Adipocyte (in vitro differentiated cells): ENCODE measurements at regions not wholly inside any gene's neighbourhood (a gene's known extent, or its start where the extent isn't known, plus 50 kb on each side); places are given as distances from the start of the nearest gene placed in this dataset.

Experiments
- DNase-seq: peaks from one replicate; pipeline ENCODE4 v3.0.0-alpha.2; 2015; ENCODE audit warnings: low read depth
- H3K27me3 ChIP-seq: replicated peaks from 2 replicates; pipeline ENCODE4 v1.7.0; 2013; ENCODE audit warnings: mild to moderate bottlenecking, low read length, moderate library complexity; ENCODE audit not compliant: control insufficient read depth, insufficient read depth
- H3K36me3 ChIP-seq: 2 replicates; pipeline ENCODE4 v1.7.0; 2013; ENCODE audit warnings: low read length, mild to moderate bottlenecking, moderate library complexity; ENCODE audit not compliant: control insufficient read depth, insufficient read depth, severe bottlenecking
- H3K4me1 ChIP-seq: 2 replicates; pipeline ENCODE4 v1.7.0; 2013; ENCODE audit warnings: mild to moderate bottlenecking, low read length, moderate library complexity; ENCODE audit not compliant: control insufficient read depth, insufficient read depth
- H3K4me3 ChIP-seq: 2 replicates; pipeline ENCODE4 v1.7.0; 2013; ENCODE audit warnings: mild to moderate bottlenecking, low read length, moderate library complexity
- H3K9ac ChIP-seq: 2 replicates; pipeline ENCODE4 v1.7.0; 2013; ENCODE audit warnings: mild to moderate bottlenecking, low read length, moderate library complexity
- H3K9me3 ChIP-seq: 2 replicates; pipeline ENCODE4 v1.7.0; 2013; ENCODE audit warnings: mild to moderate bottlenecking, low read length, moderate library complexity; ENCODE audit not compliant: control insufficient read depth

DNA sequence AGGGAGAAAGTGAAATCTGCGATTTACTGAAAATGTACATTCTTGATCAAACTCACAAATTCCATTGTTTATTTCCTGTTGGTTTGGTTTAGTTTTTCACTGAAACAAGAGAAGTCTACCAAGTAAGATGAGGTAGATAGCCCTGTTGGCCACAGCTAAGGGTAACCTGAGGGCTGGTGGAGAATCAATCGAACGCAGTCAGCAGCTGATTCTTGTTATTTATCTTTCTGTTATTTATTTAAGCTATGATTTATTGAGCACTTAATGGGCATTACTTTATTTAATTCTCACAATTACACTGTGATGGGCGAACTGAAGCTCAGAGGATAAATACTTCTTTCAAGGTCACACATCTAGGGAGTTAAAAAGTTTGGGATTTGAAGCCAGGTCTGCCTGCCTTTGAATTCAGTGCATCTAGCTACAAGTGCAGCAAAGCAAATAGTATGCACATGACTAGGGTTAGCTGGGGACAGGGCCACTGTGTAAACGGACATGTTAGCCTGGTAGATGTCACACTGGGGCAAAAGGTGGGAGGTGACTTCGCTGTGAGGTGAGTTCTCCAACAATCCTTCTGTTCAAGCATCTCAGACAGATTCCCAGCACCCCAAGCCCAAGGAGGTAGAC is 106.5 kb upstream of the GADD45A start:
- H3K4me1 ChIP-seq: peaks cover 19% of the 10 kb centered on the region
- H3K27me3 ChIP-seq: no peaks in the 10 kb centered on the region
- H3K9me3 ChIP-seq: no peaks in the 10 kb centered on the region
- H3K36me3 ChIP-seq: no peaks in the 10 kb centered on the region
- H3K4me3 ChIP-seq: no peak overlapping the region
- no peak for DNase-seq
- H3K9ac ChIP-seq: no peak overlapping the region

DNA sequence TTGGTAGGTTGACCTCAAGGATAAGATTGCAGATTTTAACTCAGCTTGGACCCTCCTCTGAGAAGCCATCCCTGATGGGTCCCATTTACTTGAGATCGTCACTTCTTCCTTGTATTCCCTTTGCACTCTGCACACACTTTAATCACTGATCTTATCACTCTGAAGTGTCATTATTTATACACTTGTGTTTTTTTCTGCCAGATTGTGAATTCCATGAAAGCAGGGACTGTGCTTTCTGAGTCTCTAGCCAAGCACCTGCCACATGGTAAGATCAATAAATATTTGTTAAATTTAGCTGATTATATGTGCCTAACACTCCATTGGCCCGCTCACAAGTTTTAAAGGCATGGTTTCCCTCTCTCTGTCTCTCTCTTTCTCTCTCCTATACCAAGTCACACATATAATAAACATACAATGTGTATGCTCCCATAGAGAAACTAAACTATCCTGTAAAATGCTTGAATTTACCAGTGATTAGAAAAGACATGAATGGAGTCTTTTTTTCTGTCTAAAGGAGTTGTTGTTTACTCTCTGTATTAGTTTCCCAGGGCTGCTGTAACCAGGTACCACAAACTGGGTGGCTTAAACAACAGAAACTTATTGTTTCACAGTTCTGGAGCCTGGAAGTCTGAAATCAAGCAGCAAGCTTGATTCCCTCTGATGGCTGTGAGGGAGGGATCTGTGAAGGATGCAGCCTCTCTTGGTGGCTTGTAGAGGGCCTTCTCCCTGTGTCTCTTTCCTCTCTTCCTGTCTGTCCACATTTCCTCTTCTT is 105.2 kb upstream of the GADD45A start:
- H3K36me3 ChIP-seq: no peaks in the 10 kb centered on the region
- no peak for DNase-seq
- H3K4me3 ChIP-seq: no peak overlapping the region

DNA sequence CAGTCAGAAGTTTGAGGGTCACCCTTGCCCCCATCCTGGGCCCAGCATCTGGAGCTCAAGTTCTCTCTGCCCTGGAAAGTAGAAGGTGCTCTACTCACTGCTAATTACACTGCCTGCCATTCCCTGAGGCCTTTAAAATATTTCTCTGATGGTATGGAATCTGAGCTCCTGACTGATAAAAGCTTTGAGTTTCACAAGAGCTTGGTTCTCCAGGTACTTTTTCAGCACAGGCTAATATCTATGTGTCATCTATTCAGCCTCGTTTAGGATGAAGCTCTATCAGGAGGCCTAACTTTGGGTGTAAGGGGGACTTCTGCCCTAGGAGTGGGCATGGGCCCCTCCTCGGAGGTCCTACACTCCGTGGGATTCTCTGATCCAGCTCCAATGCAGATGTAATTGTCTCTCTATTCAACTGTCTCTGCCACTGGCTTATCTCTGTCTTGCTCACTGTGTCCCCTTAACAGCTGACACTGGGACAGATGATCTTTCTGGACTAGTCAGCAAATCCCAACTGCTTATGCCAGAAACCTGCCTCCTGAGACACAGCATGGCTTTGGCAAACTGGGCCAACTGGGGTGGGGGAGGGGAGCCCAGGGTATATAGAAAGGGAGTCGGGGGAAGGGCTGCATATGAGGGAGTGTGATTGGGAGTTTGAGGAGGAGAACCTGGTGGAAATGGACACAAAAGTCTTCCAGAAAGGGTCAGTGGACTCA is 104.2 kb upstream of the GADD45A start:
- Histone ChIP-seq H3K27me3 (no peaks in the 10 kb centered on the region), H3K9ac (no peak overlapping the region), H3K4me1 (peaks cover 23% of the 10 kb centered on the region), H3K36me3 (no peaks in the 10 kb centered on the region), H3K4me3 (no peak overlapping the region), H3K9me3 (no peaks in the 10 kb centered on the region)
- no peak for DNase-seq

More for the DNA sequence above, 105.2 kb upstream of the GADD45A start:
- H3K9me3 ChIP-seq: no peaks in the 10 kb centered on the region
- no peaks in the 10 kb centered on the region for H3K27me3 ChIP-seq
- no peak overlapping the region for H3K9ac ChIP-seq
- peaks cover 24% of the 10 kb centered on the region for H3K4me1 ChIP-seq

DNA sequence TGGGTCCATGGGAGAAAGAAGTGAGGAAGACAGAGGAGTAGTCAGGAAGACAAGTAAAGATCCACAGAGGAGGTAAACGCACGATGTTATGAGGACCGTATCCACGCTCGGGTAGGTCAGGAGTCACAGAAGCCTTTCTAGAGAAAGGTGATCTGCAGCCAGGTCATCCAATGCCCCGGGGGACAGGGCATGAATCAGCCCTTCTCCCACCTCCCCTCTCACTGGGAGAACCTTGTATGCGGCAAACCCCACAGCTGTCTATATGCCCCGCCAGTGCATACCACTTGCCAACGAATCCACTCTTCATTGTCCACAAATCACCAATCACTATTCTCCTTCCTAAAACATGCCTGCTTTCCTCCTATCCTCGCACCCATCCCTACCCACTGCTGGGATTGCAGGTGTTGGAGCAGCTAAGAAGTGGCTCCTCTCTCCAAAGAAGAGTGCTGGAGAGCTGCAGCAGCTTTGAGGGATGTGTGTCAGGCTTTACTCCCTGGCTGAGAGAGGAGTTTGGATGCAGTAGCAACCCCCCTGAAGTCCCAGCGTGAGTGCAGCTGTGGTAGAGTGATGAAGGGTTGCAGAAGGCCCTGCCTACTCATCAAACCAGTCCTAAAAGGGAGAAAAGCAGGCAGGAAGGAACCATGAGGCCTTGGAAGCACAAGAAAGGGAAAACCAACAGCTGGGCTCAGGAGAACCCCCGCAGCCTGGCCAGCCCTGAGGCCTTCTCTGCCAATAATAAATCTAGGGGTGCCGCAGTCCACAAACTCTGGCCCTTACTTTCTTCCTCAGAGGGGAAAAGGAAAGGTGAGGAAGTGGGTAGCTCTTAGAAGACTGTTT is 102.2 kb upstream of the GADD45A start:
- peaks cover 33% of the 10 kb centered on the region for H3K4me1 ChIP-seq
- no peaks in the 10 kb centered on the region for H3K9me3 ChIP-seq
- H3K36me3 ChIP-seq: no peaks in the 10 kb centered on the region
- DNase-seq: no peak
- H3K27me3 ChIP-seq: no peaks in the 10 kb centered on the region
- peak overlapping the region; percentile 53 for H3K9ac ChIP-seq
- no peak overlapping the region for H3K4me3 ChIP-seq

DNA sequence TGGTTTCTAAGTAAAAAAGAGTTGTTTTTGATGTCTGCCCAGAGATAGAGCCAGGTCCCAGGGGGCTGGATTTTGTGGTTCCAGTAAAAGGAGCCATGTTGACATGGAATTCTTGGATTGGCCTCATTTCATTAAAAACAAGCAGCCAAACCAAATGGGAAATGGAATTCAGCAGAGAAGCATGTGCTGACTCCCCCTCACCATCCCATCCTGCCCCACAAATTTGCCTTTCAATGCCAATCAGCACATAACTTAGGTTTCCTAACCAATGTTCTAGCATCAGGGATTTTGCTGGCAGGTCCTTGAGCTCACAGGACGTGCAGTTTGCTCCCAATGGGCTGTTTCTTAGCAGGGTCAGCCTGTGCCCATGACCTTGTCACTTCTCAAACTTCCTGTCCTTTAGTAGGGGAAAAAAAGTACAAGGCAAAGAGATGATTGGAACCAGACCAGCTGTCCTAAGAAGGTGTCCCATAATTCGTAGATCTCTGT is 101.5 kb upstream of the GADD45A start:
- Histone ChIP-seq H3K9ac (peak overlapping the region; percentile 53), H3K4me3 (no peak overlapping the region), H3K27me3 (no peaks in the 10 kb centered on the region), H3K9me3 (no peaks in the 10 kb centered on the region), H3K4me1 (peaks cover 38% of the 10 kb centered on the region), H3K36me3 (no peaks in the 10 kb centered on the region)
- no peak for DNase-seq

DNA sequence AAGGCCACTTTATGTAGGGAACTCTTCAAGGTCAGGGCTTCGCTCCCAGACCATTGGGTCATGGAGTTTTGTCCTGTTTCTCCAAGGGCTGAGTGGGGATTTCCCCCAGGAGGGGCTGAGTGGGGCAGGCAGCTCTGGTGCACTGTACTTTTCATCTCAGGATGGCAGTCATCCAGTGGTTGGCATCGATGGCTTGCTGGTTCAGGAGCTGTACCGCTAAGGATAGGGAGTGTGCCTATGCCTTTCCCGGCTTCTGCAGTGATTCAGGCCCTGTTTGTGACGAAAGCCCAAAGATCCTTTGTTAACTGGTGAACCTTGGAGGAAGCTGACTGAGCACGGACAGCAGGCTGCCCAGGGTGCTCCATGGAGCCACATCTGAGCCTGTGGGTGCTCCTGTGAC is 100.1 kb upstream of the GADD45A start:
- Histone ChIP-seq H3K36me3 (no peaks in the 10 kb centered on the region), H3K4me3 (no peak overlapping the region), H3K9ac (no peak overlapping the region), H3K27me3 (no peaks in the 10 kb centered on the region), H3K4me1 (peaks cover 42% of the 10 kb centered on the region), H3K9me3 (no peaks in the 10 kb centered on the region)
- DNase-seq: no peak

DNA sequence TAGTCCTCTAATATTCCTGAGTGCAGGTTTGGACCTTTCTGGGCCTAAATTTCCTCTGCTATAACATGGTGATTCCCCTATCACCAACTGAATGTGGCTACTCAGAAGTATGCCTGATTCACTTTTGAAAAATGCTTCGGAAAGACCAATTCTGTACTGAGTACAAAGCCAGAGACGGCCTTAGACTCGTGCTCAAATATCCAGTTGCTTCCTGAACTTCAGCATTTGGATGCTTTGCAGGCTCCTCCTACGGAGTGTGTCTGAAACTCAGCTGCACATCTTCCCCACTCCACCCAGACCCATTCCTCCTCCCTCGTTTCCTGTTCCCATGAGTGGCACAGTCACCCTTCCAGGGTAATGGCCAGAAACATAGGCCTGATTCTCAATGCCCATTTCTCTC is 98.4 kb upstream of the GADD45A start:
- peak; percentile 53 for DNase-seq
- H3K4me1 ChIP-seq: peaks cover 51% of the 10 kb centered on the region

DNA sequence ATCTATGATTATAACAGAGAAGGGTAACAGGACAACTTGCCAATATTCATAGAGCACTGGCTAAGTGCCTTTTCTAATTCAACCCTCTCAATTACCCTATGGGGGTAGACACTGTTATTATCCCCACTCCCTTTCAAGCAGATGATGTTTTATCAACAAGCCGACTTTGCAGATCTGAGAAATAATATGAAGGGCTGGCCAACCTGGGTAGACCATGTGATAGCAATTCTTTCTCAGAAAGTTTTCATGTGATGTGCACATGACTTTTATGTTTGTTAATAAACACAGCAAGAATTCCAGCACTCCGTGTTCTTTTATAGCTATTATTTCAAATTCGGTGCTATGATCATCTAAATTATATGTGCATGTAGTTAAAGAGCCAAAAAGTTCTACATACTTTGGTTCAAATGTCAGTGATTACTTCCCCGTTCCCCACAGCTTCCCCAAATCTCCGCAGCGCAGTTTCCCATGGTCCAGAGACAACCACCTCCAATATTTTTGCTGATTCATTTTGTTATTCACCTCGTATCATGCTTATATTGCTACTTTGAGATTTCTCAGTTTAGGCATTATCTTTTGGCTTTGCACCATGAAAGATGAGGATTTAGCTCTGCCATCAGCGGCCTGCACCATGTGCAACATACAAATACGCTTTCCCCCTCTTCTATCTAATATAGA is 96.7 kb upstream of the GADD45A start:
- H3K27me3 ChIP-seq: no peaks in the 10 kb centered on the region
- no peaks in the 10 kb centered on the region for H3K36me3 ChIP-seq
- H3K9ac ChIP-seq: peak overlapping the region; percentile 27
- H3K4me1 ChIP-seq: peaks cover 43% of the 10 kb centered on the region
- no peaks in the 10 kb centered on the region for H3K9me3 ChIP-seq
- no peak for DNase-seq
- H3K4me3 ChIP-seq: no peak overlapping the region

More for the DNA sequence above, 98.4 kb upstream of the GADD45A start:
- no peaks in the 10 kb centered on the region for H3K9me3 ChIP-seq
- H3K9ac ChIP-seq: peak overlapping the region; percentile 48
- H3K27me3 ChIP-seq: no peaks in the 10 kb centered on the region
- H3K4me3 ChIP-seq: no peak overlapping the region
- no peaks in the 10 kb centered on the region for H3K36me3 ChIP-seq

DNA sequence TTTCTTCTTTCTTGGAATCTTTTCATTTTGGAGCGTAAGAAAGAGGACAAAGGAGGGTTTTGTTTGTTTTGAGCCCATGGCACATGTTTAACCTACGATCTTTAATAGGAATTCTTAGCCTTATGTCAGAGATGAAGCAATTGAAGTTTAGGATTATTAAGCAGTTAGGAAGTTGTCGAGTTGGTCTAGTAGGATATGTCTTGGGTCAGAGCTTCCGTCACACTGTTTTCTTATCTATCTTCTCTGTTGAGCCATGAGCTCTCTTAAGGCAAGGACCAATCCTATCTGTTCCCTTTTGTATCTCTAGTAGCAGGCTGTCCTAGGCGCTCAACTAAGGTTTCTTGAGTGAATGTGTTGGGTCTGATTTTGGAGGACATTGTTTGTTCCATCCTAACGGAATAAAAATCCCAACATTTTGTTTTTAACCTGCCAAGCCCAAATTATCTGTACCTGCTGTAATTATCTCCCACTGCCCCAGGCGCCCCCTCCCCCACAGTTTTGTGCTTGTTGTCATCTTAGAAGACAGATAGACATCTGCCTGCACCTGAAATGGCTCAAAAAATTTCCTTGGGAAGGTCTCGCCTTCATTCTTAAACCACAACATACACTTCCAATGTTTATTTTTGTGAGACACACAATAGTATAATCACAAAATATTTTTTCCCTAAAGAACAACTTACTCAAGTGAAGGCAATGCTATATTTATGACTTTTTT is 95.3 kb upstream of the GADD45A start:
- Histone ChIP-seq H3K4me1 (peaks cover 37% of the 10 kb centered on the region), H3K4me3 (no peak overlapping the region), H3K9ac (peak overlapping the region; percentile 36), H3K9me3 (no peaks in the 10 kb centered on the region), H3K27me3 (no peaks in the 10 kb centered on the region), H3K36me3 (no peaks in the 10 kb centered on the region)
- DNase-seq: no peak

DNA sequence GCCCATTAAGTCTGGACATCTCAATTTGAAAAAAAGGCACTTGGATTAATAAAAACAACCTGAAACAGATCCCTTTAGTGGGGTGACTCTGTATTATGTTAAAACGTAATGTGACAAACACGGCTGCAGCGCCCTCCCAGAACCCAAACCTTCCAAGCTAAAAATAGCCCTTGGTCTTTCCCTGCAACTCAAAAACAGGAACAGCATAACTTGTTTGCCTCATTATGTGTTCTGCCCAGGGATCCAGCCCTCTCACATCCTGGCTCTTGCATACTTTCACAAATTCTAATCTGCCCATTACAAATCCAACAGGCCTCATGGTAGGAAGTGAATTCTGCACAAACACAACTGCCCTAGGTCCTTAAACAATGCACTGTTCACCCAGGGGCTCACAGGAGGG is 94.7 kb upstream of the GADD45A start:
- H3K27me3 ChIP-seq: no peaks in the 10 kb centered on the region
- no peaks in the 10 kb centered on the region for H3K36me3 ChIP-seq
- peak overlapping the region; percentile 36 for H3K9ac ChIP-seq
- H3K4me1 ChIP-seq: peaks cover 37% of the 10 kb centered on the region
- H3K4me3 ChIP-seq: no peak overlapping the region
- DNase-seq: peak; percentile 48
- H3K9me3 ChIP-seq: no peaks in the 10 kb centered on the region
